GM12892 (cell line): ENCODE measurements at regions not wholly inside any gene's neighbourhood (a gene's known extent, or its start where the extent isn't known, plus 50 kb on each side); places are given as distances from the start of the nearest gene placed in this dataset.
"Not testable (repeated sequence)": the region's sequence is repeated elsewhere in the genome, so short reads cannot be mapped to it uniquely, and the experiment has no call there.

Experiments used
- DNase-seq: peaks from one replicate; pipeline ENCODE4 v3.0.0; 2011; ENCODE audit not compliant: insufficient read length
- FAIRE-seq: peaks from 2 replicates; lab custom pipeline; 2011; peaks lifted over from hg19 to GRCh38; lab: Jason Lieb, UNC
- POLR2A ChIP-seq: IDR thresholded peaks from 2 replicates; pipeline ENCODE4 v1.6.1; 2011; ENCODE audit warnings: low read depth, low read length, control low read depth
- POLR2AphosphoS5 ChIP-seq: IDR thresholded peaks from 2 replicates; pipeline ENCODE4 v1.6.1; 2011; ENCODE audit warnings: low read depth, low read length, control low read depth
- TAF1 ChIP-seq: IDR thresholded peaks from 2 replicates; pipeline ENCODE4 v1.6.1; 2011; ENCODE audit warnings: low read depth, mild to moderate bottlenecking, control low read depth, low read length, borderline replicate concordance

GRCh38 chr19:28541602-28542393 lies 671.2 kb downstream of the UQCRFS1 start:
- TF ChIP-seq TAF1 = no peak
- no peak for TF ChIP-seq POLR2AphosphoS5
- no peak for FAIRE-seq
- no peak for DNase-seq

GRCh38 chr19:28541029-28541428 lies 671.9 kb downstream of the UQCRFS1 start:
- FAIRE-seq = no peak
- no peak for DNase-seq
- TF ChIP-seq POLR2AphosphoS5 = no peak
- no peak for TF ChIP-seq TAF1
- TF ChIP-seq POLR2A = no peak

- not testable (repeated sequence) for DNase-seq, FAIRE-seq
These were observed 672.6 kb downstream of the UQCRFS1 start for GRCh38 chr19:28540385-28540784.

GRCh38 chr19:28539759-28540158 lies 673.2 kb downstream of the UQCRFS1 start:
- no peak for DNase-seq
- TF ChIP-seq TAF1 = no peak
- TF ChIP-seq POLR2AphosphoS5 = no peak
- TF ChIP-seq POLR2A = no peak
- no peak for FAIRE-seq

GRCh38 chr19:28538579-28538978 lies 674.4 kb downstream of the UQCRFS1 start:
- not testable (repeated sequence) for DNase-seq, FAIRE-seq

- TF ChIP-seq POLR2A (no peak), POLR2AphosphoS5 (no peak), TAF1 (no peak)
- FAIRE-seq = no peak
- no peak for DNase-seq
These were observed 675.1 kb downstream of the UQCRFS1 start for GRCh38 chr19:28537896-28538295.

GRCh38 chr19:28537079-28537478 lies 675.9 kb downstream of the UQCRFS1 start:
- TF ChIP-seq TAF1 (no peak), POLR2AphosphoS5 (no peak), POLR2A (no peak)
- DNase-seq = no peak
- no peak for FAIRE-seq

GRCh38 chr19:28535352-28535775 lies 677.6 kb downstream of the UQCRFS1 start:
- TF ChIP-seq POLR2A (no peak), POLR2AphosphoS5 (no peak), TAF1 (no peak)
- DNase-seq (no peak), FAIRE-seq (no peak)

- FAIRE-seq (no peak), DNase-seq (no peak)
These were observed 678.1 kb downstream of the UQCRFS1 start for GRCh38 chr19:28534766-28535351.

GRCh38 chr19:28532765-28533341 lies 680.1 kb downstream of the UQCRFS1 start:
- TF ChIP-seq TAF1 (no peak), POLR2AphosphoS5 (no peak), POLR2A (no peak)
- no peak for DNase-seq
- FAIRE-seq = no peak

More at GRCh38 chr19:28534766-28535351, 678.1 kb downstream of the UQCRFS1 start:
- no peak for TF ChIP-seq POLR2AphosphoS5
- TF ChIP-seq POLR2A = no peak
- TF ChIP-seq TAF1 = no peak

GRCh38 chr19:28531979-28532378 lies 681.0 kb downstream of the UQCRFS1 start:
- TF ChIP-seq POLR2AphosphoS5 = no peak
- TF ChIP-seq TAF1 = no peak
- no peak for TF ChIP-seq POLR2A
- FAIRE-seq = no peak
- no peak for DNase-seq

GRCh38 chr19:28530406-28531035 lies 682.4 kb downstream of the UQCRFS1 start:
- DNase-seq = no peak
- no peak for TF ChIP-seq POLR2AphosphoS5
- no peak for TF ChIP-seq TAF1
- TF ChIP-seq POLR2A = no peak
- FAIRE-seq = no peak
